Stomach (tissue), 4 donors: ENCODE measurements at regions not wholly inside any gene's neighbourhood (a gene's known extent, or its start where the extent isn't known, plus 50 kb on each side); places are given as distances from the start of the nearest gene placed in this dataset.

Experiments
- POLR2A ChIP-seq, 4 donors: fragments of 450-650 bp; IDR thresholded peaks; one replicate each; pipeline ENCODE4 v1.6.1; 2016; ENCODE audit warnings: antibody characterized with exemption in 4 of 4, control low read depth in 2 of 4, mild to moderate bottlenecking in 1 of 4, moderate library complexity in 1 of 4
- TF ChIP-seq, protein P1 (sequence below), 7 experiments: fragments of 450-650 bp in 4 of 7; fragments of 200-600 bp in 3 of 7; sonication (generic) in 3 of 7; IDR thresholded peaks; one replicate each; pipeline ENCODE4 v1.5.1; 2016 to 2019; ENCODE audit warnings: antibody characterized with exemption in 7 of 7, control low read depth in 2 of 7, mild to moderate bottlenecking in 1 of 7

DNA sequence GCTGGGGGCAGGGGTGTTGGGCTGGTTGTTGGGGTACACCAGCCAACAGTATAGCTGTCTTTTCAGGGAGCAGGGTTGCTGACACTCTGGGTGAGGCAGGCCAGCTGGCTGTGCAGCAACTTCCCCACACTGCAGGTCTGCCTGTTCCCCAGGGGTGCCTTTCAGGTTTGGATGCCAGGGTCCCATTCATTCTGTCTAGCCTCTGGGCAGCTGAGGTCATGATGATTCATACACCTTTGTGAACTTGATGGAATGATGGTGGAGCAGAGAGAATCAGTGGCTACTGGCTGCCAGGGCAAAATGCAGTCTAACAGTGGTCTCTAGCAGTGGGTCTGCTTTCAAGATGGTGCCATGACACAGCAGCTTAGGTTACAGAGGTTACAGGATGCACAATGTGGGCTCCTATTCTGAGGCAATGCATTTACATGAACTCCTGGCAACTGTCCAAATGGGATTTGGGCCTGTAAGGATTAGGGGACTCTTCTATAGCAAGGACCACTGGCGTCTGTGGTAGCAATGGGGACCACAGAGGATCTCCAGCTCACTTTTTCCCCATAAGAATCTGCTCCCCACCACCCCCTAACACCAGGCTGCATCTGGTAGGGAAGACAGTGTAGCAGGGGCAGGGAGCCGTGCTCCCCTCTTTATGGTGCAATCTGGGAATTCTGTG is 103.7 kb downstream of the FEM1C start:
- no peak for TF ChIP-seq POLR2A (IDR thresholded peaks at IDR 0.05)
- TF ChIP-seq, protein P1, sequence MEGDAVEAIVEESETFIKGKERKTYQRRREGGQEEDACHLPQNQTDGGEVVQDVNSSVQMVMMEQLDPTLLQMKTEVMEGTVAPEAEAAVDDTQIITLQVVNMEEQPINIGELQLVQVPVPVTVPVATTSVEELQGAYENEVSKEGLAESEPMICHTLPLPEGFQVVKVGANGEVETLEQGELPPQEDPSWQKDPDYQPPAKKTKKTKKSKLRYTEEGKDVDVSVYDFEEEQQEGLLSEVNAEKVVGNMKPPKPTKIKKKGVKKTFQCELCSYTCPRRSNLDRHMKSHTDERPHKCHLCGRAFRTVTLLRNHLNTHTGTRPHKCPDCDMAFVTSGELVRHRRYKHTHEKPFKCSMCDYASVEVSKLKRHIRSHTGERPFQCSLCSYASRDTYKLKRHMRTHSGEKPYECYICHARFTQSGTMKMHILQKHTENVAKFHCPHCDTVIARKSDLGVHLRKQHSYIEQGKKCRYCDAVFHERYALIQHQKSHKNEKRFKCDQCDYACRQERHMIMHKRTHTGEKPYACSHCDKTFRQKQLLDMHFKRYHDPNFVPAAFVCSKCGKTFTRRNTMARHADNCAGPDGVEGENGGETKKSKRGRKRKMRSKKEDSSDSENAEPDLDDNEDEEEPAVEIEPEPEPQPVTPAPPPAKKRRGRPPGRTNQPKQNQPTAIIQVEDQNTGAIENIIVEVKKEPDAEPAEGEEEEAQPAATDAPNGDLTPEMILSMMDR (IDR thresholded peaks at IDR 0.05): no peak
